ENCODE measurements at regions not wholly inside any gene's neighbourhood (a gene's known extent, or its start where the extent isn't known, plus 50 kb on each side); places are given as distances from the start of the nearest gene placed in this dataset.

- TF ChIP-seq CTCF (conservative IDR thresholded peaks at IDR 0.05) = no peak
- TF ChIP-seq ZFX (IDR thresholded peaks at IDR 0.05) = no peak
Observed at GRCh38 chr3:168696051-168696450, 600.3 kb upstream of the GOLIM4 start.
